GM13976 (cell line): ENCODE measurements at regions not wholly inside any gene's neighbourhood (a gene's known extent, or its start where the extent isn't known, plus 50 kb on each side); places are given as distances from the start of the nearest gene placed in this dataset.

Experiments
- DNase-seq: peaks from one replicate; pipeline ENCODE4 v3.0.0; 2012; ENCODE audit warnings: low spot score
- CTCF ChIP-seq: IDR thresholded peaks from 2 replicates; pipeline ENCODE4 v1.5.1; 2012; ENCODE audit warnings: borderline replicate concordance, mild to moderate bottlenecking; ENCODE audit not compliant: insufficient read depth; ENCODE audit errors: extremely low read depth, missing control alignments, control extremely low read depth
- in situ Hi-C: fragments of 300-500 bp; cut with MboI; formaldehyde crosslinking; loops from one replicate; pipeline ENCODE4 v1.12.0; 2022; ENCODE audit warnings: low sequenced_read_pairs, mixed read lengths, inconsistent platforms; ENCODE audit not compliant: unreplicated experiment

- in situ Hi-C loops, result no loop called here
- no peak for DNase-seq
- TF ChIP-seq CTCF, result no peak
Observed at GRCh38 chr9:23245067-23245466, 581.0 kb downstream of the ELAVL2 start.

GRCh38 chr9:23254404-23255184 lies 571.4 kb downstream of the ELAVL2 start:
- in situ Hi-C loops, result no loop called here
- no peak for DNase-seq
- TF ChIP-seq CTCF, result no peak

GRCh38 chr9:23255346-23255745 lies 570.7 kb downstream of the ELAVL2 start:
- no peak for TF ChIP-seq CTCF
- in situ Hi-C loops, result no loop called here
- no peak for DNase-seq

- TF ChIP-seq CTCF, result no peak
- DNase-seq, result no peak
- in situ Hi-C loops, result no loop called here
Observed at GRCh38 chr9:23258569-23258968, 567.5 kb downstream of the ELAVL2 start.

GRCh38 chr9:23278561-23278960 lies 547.5 kb downstream of the ELAVL2 start:
- in situ Hi-C loops, result no loop called here
- TF ChIP-seq CTCF, result no peak
- DNase-seq, result no peak

GRCh38 chr9:23287390-23287789 lies 538.6 kb downstream of the ELAVL2 start:
- TF ChIP-seq CTCF, result no peak
- in situ Hi-C loops, result no loop called here
- DNase-seq, result no peak
